GM21526 (cell line): ENCODE measurements at regions not wholly inside any gene's neighbourhood (a gene's known extent, or its start where the extent isn't known, plus 50 kb on each side); places are given as distances from the start of the nearest gene placed in this dataset.
"Not testable (repeated sequence)": the region's sequence is repeated elsewhere in the genome, so short reads cannot be mapped to it uniquely, and the experiment has no call there.

Experiments used
- ATAC-seq: cut with Tn5 transposase; IDR thresholded peaks from one replicate; pipeline ENCODE4 v1.9.1; 2021; ENCODE audit warnings: moderate library complexity; ENCODE audit not compliant: unreplicated experiment, low FRiP score

- no peak for ATAC-seq
Measured at GRCh38 chr14:43022094-43022800, 1415.6 kb downstream of the LRFN5 start.

GRCh38 chr14:43019826-43020225 lies 1413.2 kb downstream of the LRFN5 start:
- no peak for ATAC-seq

GRCh38 chr14:43014338-43014737 lies 1407.7 kb downstream of the LRFN5 start:
- ATAC-seq = no peak

GRCh38 chr14:43012817-43013216 lies 1406.1 kb downstream of the LRFN5 start:
- no peak for ATAC-seq

- no peak for ATAC-seq
Measured at GRCh38 chr14:43005807-43006206, 1399.1 kb downstream of the LRFN5 start.

GRCh38 chr14:43003845-43004244 lies 1397.2 kb downstream of the LRFN5 start:
- ATAC-seq = no peak

GRCh38 chr14:43001731-43002130 lies 1395.1 kb downstream of the LRFN5 start:
- no peak for ATAC-seq

- ATAC-seq = no peak
Measured at GRCh38 chr14:42994051-42994736, 1387.5 kb downstream of the LRFN5 start.

- no peak for ATAC-seq
Measured at GRCh38 chr14:42992930-42993329, 1386.3 kb downstream of the LRFN5 start.

GRCh38 chr14:42980419-42980818 lies 1373.7 kb downstream of the LRFN5 start:
- ATAC-seq = no peak

- ATAC-seq = not testable (repeated sequence)
Measured at GRCh38 chr14:42973171-42973570, 1366.5 kb downstream of the LRFN5 start.

GRCh38 chr14:42965512-42965911 lies 1358.8 kb downstream of the LRFN5 start:
- no peak for ATAC-seq

GRCh38 chr14:42961509-42961908 lies 1354.8 kb downstream of the LRFN5 start:
- no peak for ATAC-seq

- ATAC-seq = no peak
Measured at GRCh38 chr14:42950363-42950762, 1343.7 kb downstream of the LRFN5 start.

GRCh38 chr14:42947991-42948390 lies 1341.3 kb downstream of the LRFN5 start:
- no peak for ATAC-seq

GRCh38 chr14:42944284-42944683 lies 1337.6 kb downstream of the LRFN5 start:
- no peak for ATAC-seq

- ATAC-seq = no peak
Measured at GRCh38 chr14:42931308-42931707, 1324.6 kb downstream of the LRFN5 start.

- no peak for ATAC-seq
Measured at GRCh38 chr14:42929806-42930480, 1323.3 kb downstream of the LRFN5 start.

- ATAC-seq = no peak
Measured at GRCh38 chr14:42927313-42927712, 1320.6 kb downstream of the LRFN5 start.

GRCh38 chr14:42921901-42922300 lies 1315.2 kb downstream of the LRFN5 start:
- ATAC-seq = no peak

GRCh38 chr14:42918615-42919014 lies 1311.9 kb downstream of the LRFN5 start:
- no peak for ATAC-seq

GRCh38 chr14:42911642-42912041 lies 1305.0 kb downstream of the LRFN5 start:
- no peak for ATAC-seq
